ENCODE measurements at regions not wholly inside any gene's neighbourhood (a gene's known extent, or its start where the extent isn't known, plus 50 kb on each side); places are given as distances from the start of the nearest gene placed in this dataset.
"Not testable (repeated sequence)": the region's sequence is repeated elsewhere in the genome, so short reads cannot be mapped to it uniquely, and the experiment has no call there.

GRCh38 chr5:34412736-34413135 is 243.4 kb upstream of the RAI14 start:
- no peaks in the 10 kb centered on the region for H3K4me1 Mint-ChIP-seq
- no peak for DNase-seq
- no peak overlapping the region for H3K27ac Mint-ChIP-seq
- no peaks in the 10 kb centered on the region for H3K9me3 Mint-ChIP-seq
- CTCF ChIA-PET: no interaction called here
- peaks cover 9% of the 10 kb centered on the region for H3K27me3 Mint-ChIP-seq
- no peaks in the 10 kb centered on the region for H3K36me3 Mint-ChIP-seq
- H3K4me3 Mint-ChIP-seq: no peak overlapping the region

GRCh38 chr5:34415559-34416198 is 240.4 kb upstream of the RAI14 start:
- DNase-seq: no peak
- H3K27me3 Mint-ChIP-seq: peaks cover 9% of the 10 kb centered on the region
- no peaks in the 10 kb centered on the region for H3K36me3 Mint-ChIP-seq
- H3K9me3 Mint-ChIP-seq: peaks cover 3% of the 10 kb centered on the region
- no peak overlapping the region for H3K27ac Mint-ChIP-seq
- no peaks in the 10 kb centered on the region for H3K4me1 Mint-ChIP-seq
- CTCF ChIA-PET: no interaction called here
- no peak overlapping the region for H3K4me3 Mint-ChIP-seq

GRCh38 chr5:34416501-34417008 is 239.6 kb upstream of the RAI14 start:
- H3K4me1 Mint-ChIP-seq: no peaks in the 10 kb centered on the region
- no peak overlapping the region for H3K4me3 Mint-ChIP-seq
- no peak overlapping the region for H3K27ac Mint-ChIP-seq
- peaks cover 3% of the 10 kb centered on the region for H3K9me3 Mint-ChIP-seq
- no peak for DNase-seq
- CTCF ChIA-PET: no interaction called here
- H3K36me3 Mint-ChIP-seq: no peaks in the 10 kb centered on the region
- peaks cover 7% of the 10 kb centered on the region for H3K27me3 Mint-ChIP-seq

GRCh38 chr5:34420191-34420590 is 235.9 kb upstream of the RAI14 start:
- H3K36me3 Mint-ChIP-seq, H3K27me3 Mint-ChIP-seq, H3K27ac Mint-ChIP-seq, DNase-seq, CTCF ChIA-PET, H3K4me3 Mint-ChIP-seq, H3K9me3 Mint-ChIP-seq, H3K4me1 Mint-ChIP-seq: not testable (repeated sequence)

GRCh38 chr5:34436761-34437501 is 219.2 kb upstream of the RAI14 start:
- CTCF ChIA-PET: no interaction called here
- H3K36me3 Mint-ChIP-seq: no peaks in the 10 kb centered on the region
- H3K4me1 Mint-ChIP-seq: no peaks in the 10 kb centered on the region
- H3K27me3 Mint-ChIP-seq: no peaks in the 10 kb centered on the region
- DNase-seq: no peak
- H3K4me3 Mint-ChIP-seq: no peak overlapping the region
- H3K9me3 Mint-ChIP-seq: peaks cover 2% of the 10 kb centered on the region
- H3K27ac Mint-ChIP-seq: no peak overlapping the region

- H3K36me3 Mint-ChIP-seq: no peaks in the 10 kb centered on the region
- H3K9me3 Mint-ChIP-seq: peaks cover 2% of the 10 kb centered on the region
- CTCF ChIA-PET: no interaction called here
- H3K27ac Mint-ChIP-seq: no peak overlapping the region
- no peak for DNase-seq
- H3K4me3 Mint-ChIP-seq: no peak overlapping the region
- no peaks in the 10 kb centered on the region for H3K4me1 Mint-ChIP-seq
- H3K27me3 Mint-ChIP-seq: no peaks in the 10 kb centered on the region
These were observed 216.5 kb upstream of the RAI14 start for GRCh38 chr5:34439601-34440000.

- H3K27me3 Mint-ChIP-seq, H3K9me3 Mint-ChIP-seq, DNase-seq, CTCF ChIA-PET, H3K27ac Mint-ChIP-seq, H3K4me3 Mint-ChIP-seq, H3K4me1 Mint-ChIP-seq, H3K36me3 Mint-ChIP-seq: not testable (repeated sequence)
These were observed 214.4 kb upstream of the RAI14 start for GRCh38 chr5:34441767-34442166.

GRCh38 chr5:34447424-34447823 is 208.7 kb upstream of the RAI14 start:
- Mint-ChIP-seq H3K27me3 (peaks cover 10% of the 10 kb centered on the region), H3K9me3 (no peaks in the 10 kb centered on the region), H3K4me3 (no peak overlapping the region), H3K36me3 (no peaks in the 10 kb centered on the region), H3K4me1 (no peaks in the 10 kb centered on the region), H3K27ac (no peak overlapping the region)
- DNase-seq: no peak
- CTCF ChIA-PET: interaction anchor here (1.7 kb wide), 1 partner anchor 27 kb away, joined by 5 read pairs; no protein-coding TSS in a partner anchor

- Mint-ChIP-seq H3K36me3 (no peaks in the 10 kb centered on the region), H3K9me3 (no peaks in the 10 kb centered on the region), H3K27me3 (peaks cover 10% of the 10 kb centered on the region), H3K4me3 (no peak overlapping the region), H3K27ac (no peak overlapping the region), H3K4me1 (no peaks in the 10 kb centered on the region)
- no peak for DNase-seq
- CTCF ChIA-PET: no interaction called here
These were observed 206.5 kb upstream of the RAI14 start for GRCh38 chr5:34449639-34450038.

GRCh38 chr5:34450338-34450737 is 205.8 kb upstream of the RAI14 start:
- Mint-ChIP-seq H3K4me3 (no peak overlapping the region), H3K27ac (no peak overlapping the region), H3K36me3 (no peaks in the 10 kb centered on the region), H3K27me3 (peaks cover 10% of the 10 kb centered on the region), H3K9me3 (no peaks in the 10 kb centered on the region), H3K4me1 (no peaks in the 10 kb centered on the region)
- CTCF ChIA-PET: no interaction called here
- DNase-seq: no peak

GRCh38 chr5:34452170-34452828 is 203.8 kb upstream of the RAI14 start:
- no peaks in the 10 kb centered on the region for H3K9me3 Mint-ChIP-seq
- H3K27ac Mint-ChIP-seq: no peak overlapping the region
- H3K4me1 Mint-ChIP-seq: no peaks in the 10 kb centered on the region
- H3K4me3 Mint-ChIP-seq: no peak overlapping the region
- H3K27me3 Mint-ChIP-seq: peaks cover 9% of the 10 kb centered on the region
- H3K36me3 Mint-ChIP-seq: no peaks in the 10 kb centered on the region
- no peak for DNase-seq
- CTCF ChIA-PET: interaction anchor here (0.9 kb wide), 1 partner anchor 34 kb away, joined by 3 read pairs; no protein-coding TSS in a partner anchor

GRCh38 chr5:34455098-34455497 is 201.0 kb upstream of the RAI14 start:
- H3K9me3 Mint-ChIP-seq: no peaks in the 10 kb centered on the region
- H3K27me3 Mint-ChIP-seq: peaks cover 8% of the 10 kb centered on the region
- no peak overlapping the region for H3K27ac Mint-ChIP-seq
- CTCF ChIA-PET: interaction anchor here (1.4 kb wide), 1 partner anchor 11 kb away, joined by 4 read pairs; no protein-coding TSS in a partner anchor
- H3K4me1 Mint-ChIP-seq: no peaks in the 10 kb centered on the region
- no peak overlapping the region for H3K4me3 Mint-ChIP-seq
- no peaks in the 10 kb centered on the region for H3K36me3 Mint-ChIP-seq
- DNase-seq: no peak

GRCh38 chr5:34459908-34460307 is 196.2 kb upstream of the RAI14 start:
- Mint-ChIP-seq H3K9me3 (no peaks in the 10 kb centered on the region), H3K27ac (no peak overlapping the region), H3K36me3 (no peaks in the 10 kb centered on the region)

GRCh38 chr5:34460496-34460895 is 195.6 kb upstream of the RAI14 start:
- no peaks in the 10 kb centered on the region for H3K9me3 Mint-ChIP-seq
- no peaks in the 10 kb centered on the region for H3K36me3 Mint-ChIP-seq
- H3K27ac Mint-ChIP-seq: no peak overlapping the region
- CTCF ChIA-PET: interaction anchor here (1.5 kb wide), 1 partner anchor 1025 kb away, joined by 3 read pairs; no protein-coding TSS in a partner anchor
- no peaks in the 10 kb centered on the region for H3K4me1 Mint-ChIP-seq
- H3K27me3 Mint-ChIP-seq: peaks cover 5% of the 10 kb centered on the region
- no peak overlapping the region for H3K4me3 Mint-ChIP-seq
- no peak for DNase-seq

More at GRCh38 chr5:34459908-34460307, 196.2 kb upstream of the RAI14 start:
- Mint-ChIP-seq H3K4me3 (no peak overlapping the region), H3K4me1 (no peaks in the 10 kb centered on the region), H3K27me3 (peaks cover 5% of the 10 kb centered on the region)
- CTCF ChIA-PET: interaction anchor here (1.5 kb wide), 1 partner anchor 1024 kb away, joined by 3 read pairs; no protein-coding TSS in a partner anchor
- DNase-seq: no peak
